ENCODE measurements at regions not wholly inside any gene's neighbourhood (a gene's known extent, or its start where the extent isn't known, plus 50 kb on each side); places are given as distances from the start of the nearest gene placed in this dataset.

DNA sequence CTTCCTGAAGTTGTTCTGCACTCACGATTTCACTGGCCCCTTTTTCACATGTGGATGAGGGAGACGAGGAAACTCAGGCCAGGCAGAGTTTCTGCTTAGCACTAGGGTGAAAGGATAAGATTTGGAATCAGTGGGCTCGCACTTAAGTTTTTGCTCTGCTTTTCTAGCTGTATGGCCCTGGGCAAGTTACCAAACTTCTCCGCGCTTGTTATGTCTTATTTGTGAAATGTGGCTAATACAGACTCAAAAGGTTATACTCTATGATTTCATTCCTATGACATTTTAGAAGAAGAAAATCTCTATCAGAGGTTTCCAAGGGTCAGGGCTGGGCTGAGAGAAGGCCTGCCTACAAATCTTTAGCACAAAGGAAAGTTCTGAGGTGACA lies 191.9 kb upstream of the LRIG1 start:
- 90 to 95% methylated on average over 5 of the region's 5 CpGs for WGBS, 2 donors
- no peak overlapping the region for H3K27ac ChIP-seq
- intact Hi-C loops (cut with DNase I): no loop called here
- DNase-seq: no peak
- no peak for TF ChIP-seq CTCF (IDR thresholded peaks at IDR 0.05)
- H3K9me3 ChIP-seq: no peaks in the 10 kb centered on the region
- FAIRE-seq: no peak
- ATAC-seq: no peak
- H3K4me3 ChIP-seq: no peak overlapping the region
- H3K27me3 ChIP-seq: no peaks in the 10 kb centered on the region
- H3K4me1 ChIP-seq: peaks cover 0 to 4% (median 0%) of the 10 kb centered on the region in 3 donors
- H3K36me3 ChIP-seq: no peaks in the 10 kb centered on the region

DNA sequence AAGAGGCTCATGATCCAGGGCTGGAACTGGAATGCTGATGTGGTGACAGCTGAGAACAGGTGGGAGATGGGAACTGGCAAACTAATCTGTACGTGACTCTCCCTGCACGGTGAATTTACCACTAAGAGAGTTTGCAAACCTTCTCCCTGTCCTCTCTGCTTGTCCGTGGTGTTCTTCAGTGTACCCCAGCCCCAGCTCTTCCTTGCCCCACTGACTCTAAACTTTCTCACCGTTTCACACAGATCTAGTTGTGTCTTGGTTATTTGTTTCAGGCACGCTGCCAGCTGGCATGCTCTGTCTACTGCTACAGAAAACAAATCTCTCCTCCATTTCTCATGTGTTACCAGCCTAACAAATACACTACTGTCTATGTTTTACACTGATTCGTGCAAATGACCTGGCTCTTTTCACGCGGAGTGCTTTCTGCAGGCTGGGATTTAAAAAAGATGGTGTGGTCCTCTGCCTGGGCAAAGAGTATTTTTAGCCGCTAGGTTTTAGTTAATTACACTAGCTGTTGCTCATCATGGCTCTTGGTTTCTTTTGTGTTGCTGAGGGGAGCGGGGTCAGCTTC lies 192.7 kb upstream of the LRIG1 start:
- no peak for FAIRE-seq
- intact Hi-C loops (cut with DNase I): no loop called here
- H3K9me3 ChIP-seq: no peaks in the 10 kb centered on the region
- peak; percentile 74 to 85 (median 82) for ATAC-seq
- no peak overlapping the region for H3K27ac ChIP-seq
- DNase-seq: peak; percentile 35 to 69 (median 51)
- WGBS, 2 donors: 26% methylated on average over 10 of the region's 10 CpGs
- no peaks in the 10 kb centered on the region for H3K27me3 ChIP-seq
- no peaks in the 10 kb centered on the region for H3K36me3 ChIP-seq
- peak overlapping the region in 1 of 4 donors; percentile 8 for H3K4me3 ChIP-seq
- TF ChIP-seq CTCF (IDR thresholded peaks at IDR 0.05): no peak
- peaks cover 0 to 4% (median 0%) of the 10 kb centered on the region in 3 donors for H3K4me1 ChIP-seq

GRCh38 chr3:66702126-66702525 lies 201.3 kb upstream of the LRIG1 start:
- H3K36me3 ChIP-seq: no peaks in the 10 kb centered on the region
- ATAC-seq (peak in 1 of 4 donors; percentile 26), DNase-seq (no peak), FAIRE-seq (no peak)
- no peaks in the 10 kb centered on the region for H3K9me3 ChIP-seq
- no peak overlapping the region for H3K27ac ChIP-seq
- no peaks in the 10 kb centered on the region for H3K4me1 ChIP-seq
- no peaks in the 10 kb centered on the region for H3K27me3 ChIP-seq
- TF ChIP-seq CTCF (IDR thresholded peaks at IDR 0.05): no peak
- 91 to 94% methylated on average over 3 of the region's 3 CpGs for WGBS, 2 donors
- intact Hi-C loops (cut with DNase I): no loop called here
- H3K4me3 ChIP-seq: no peak overlapping the region

DNA sequence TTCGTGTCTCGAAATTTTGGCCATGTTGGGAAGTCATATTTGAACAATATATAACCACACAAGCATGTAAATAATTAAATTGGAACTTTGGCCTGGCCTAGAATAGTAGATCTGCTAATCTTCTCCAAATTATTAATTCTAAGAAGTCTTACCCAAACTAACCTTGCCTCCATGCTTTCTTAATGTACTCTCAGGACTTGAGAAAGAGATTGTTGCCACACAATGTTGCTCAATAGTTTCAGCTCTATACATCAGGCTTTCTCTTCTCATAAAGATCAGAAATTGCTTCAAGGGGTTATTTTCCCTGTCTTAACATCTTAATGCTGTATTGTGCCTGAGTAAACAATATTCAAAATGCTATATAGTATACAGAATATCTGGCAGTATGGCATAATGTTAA lies 202.7 kb upstream of the LRIG1 start:
- DNase-seq (no peak), FAIRE-seq (no peak), ATAC-seq (no peak)
- no peaks in the 10 kb centered on the region for H3K36me3 ChIP-seq
- no peak for TF ChIP-seq CTCF (IDR thresholded peaks at IDR 0.05)
- no peak overlapping the region for H3K4me3 ChIP-seq
- intact Hi-C loops (cut with DNase I): no loop called here
- H3K27me3 ChIP-seq: no peaks in the 10 kb centered on the region
- H3K27ac ChIP-seq: no peak overlapping the region
- H3K4me1 ChIP-seq: no peaks in the 10 kb centered on the region
- 88 to 90% methylated on average over 2 of the region's 2 CpGs for WGBS, 2 donors
- no peaks in the 10 kb centered on the region for H3K9me3 ChIP-seq

- FAIRE-seq (no peak), ATAC-seq (no peak), DNase-seq (no peak)
- intact Hi-C loops (cut with DNase I): no loop called here
- Histone ChIP-seq H3K4me1 (no peaks in the 10 kb centered on the region), H3K27me3 (no peaks in the 10 kb centered on the region), H3K27ac (no peak overlapping the region), H3K9me3 (no peaks in the 10 kb centered on the region), H3K4me3 (no peak overlapping the region), H3K36me3 (no peaks in the 10 kb centered on the region)
- WGBS, 2 donors: 80 to 81% methylated on average over 2 of the region's 2 CpGs
- no peak for TF ChIP-seq CTCF (IDR thresholded peaks at IDR 0.05)
These were observed 204.3 kb upstream of the LRIG1 start for GRCh38 chr3:66705076-66705475.
